ENCODE measurements at regions not wholly inside any gene's neighbourhood (a gene's known extent, or its start where the extent isn't known, plus 50 kb on each side); places are given as distances from the start of the nearest gene placed in this dataset.

DNA sequence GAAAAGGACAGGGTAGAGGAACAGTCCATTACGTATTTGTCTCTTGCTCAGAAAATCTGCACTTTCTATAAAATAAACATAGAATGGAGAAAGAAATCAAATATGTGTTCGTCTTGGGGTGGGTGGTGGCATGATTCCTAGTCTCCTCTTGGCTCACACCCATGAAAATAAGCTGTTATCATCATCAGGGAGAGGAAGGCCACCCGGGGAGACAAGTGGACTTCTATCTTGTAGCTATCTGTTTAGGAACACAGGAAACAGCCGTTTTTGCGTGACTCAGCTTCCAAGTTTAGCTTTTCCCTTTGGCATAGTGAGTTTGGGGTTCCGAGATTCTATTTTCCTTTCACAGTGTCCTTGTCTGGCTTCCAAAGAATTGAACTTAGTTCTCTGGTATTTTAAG is 622.3 kb downstream of the PTPRU start (continued):
- no peak for TF ChIP-seq TCF3 (IDR thresholded peaks at IDR 0.05; ENCODE audit: borderline replicate concordance, insufficient read depth, low read depth, low read length)
- no peak for TF ChIP-seq IKZF1 (conservative IDR thresholded peaks at IDR 0.05)
- TF ChIP-seq, protein P1, sequence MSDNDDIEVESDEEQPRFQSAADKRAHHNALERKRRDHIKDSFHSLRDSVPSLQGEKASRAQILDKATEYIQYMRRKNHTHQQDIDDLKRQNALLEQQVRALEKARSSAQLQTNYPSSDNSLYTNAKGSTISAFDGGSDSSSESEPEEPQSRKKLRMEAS (IDR thresholded peaks at IDR 0.05; ENCODE audit: low read depth, low read length) = no peak
- TF ChIP-seq TCF7 (IDR thresholded peaks at IDR 0.05; ENCODE audit: borderline replicate concordance) = no peak
- TF ChIP-seq, protein P2, sequence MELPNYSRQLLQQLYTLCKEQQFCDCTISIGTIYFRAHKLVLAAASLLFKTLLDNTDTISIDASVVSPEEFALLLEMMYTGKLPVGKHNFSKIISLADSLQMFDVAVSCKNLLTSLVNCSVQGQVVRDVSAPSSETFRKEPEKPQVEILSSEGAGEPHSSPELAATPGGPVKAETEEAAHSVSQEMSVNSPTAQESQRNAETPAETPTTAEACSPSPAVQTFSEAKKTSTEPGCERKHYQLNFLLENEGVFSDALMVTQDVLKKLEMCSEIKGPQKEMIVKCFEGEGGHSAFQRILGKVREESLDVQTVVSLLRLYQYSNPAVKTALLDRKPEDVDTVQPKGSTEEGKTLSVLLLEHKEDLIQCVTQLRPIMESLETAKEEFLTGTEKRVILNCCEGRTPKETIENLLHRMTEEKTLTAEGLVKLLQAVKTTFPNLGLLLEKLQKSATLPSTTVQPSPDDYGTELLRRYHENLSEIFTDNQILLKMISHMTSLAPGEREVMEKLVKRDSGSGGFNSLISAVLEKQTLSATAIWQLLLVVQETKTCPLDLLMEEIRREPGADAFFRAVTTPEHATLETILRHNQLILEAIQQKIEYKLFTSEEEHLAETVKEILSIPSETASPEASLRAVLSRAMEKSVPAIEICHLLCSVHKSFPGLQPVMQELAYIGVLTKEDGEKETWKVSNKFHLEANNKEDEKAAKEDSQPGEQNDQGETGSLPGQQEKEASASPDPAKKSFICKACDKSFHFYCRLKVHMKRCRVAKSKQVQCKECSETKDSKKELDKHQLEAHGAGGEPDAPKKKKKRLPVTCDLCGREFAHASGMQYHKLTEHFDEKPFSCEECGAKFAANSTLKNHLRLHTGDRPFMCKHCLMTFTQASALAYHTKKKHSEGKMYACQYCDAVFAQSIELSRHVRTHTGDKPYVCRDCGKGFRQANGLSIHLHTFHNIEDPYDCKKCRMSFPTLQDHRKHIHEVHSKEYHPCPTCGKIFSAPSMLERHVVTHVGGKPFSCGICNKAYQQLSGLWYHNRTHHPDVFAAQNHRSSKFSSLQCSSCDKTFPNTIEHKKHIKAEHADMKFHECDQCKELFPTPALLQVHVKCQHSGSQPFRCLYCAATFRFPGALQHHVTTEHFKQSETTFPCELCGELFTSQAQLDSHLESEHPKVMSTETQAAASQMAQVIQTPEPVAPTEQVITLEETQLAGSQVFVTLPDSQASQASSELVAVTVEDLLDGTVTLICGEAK (IDR thresholded peaks at IDR 0.05; ENCODE audit: borderline replicate concordance) = no peak
- TF ChIP-seq CHD4 (IDR thresholded peaks at IDR 0.05) = no peak
- no peak for TF ChIP-seq RB1 (IDR thresholded peaks at IDR 0.05; ENCODE audit: borderline replicate concordance)
- no peak for TF ChIP-seq BACH1 (IDR thresholded peaks at IDR 0.05; ENCODE audit: borderline replicate concordance)
- TF ChIP-seq JUNB (IDR thresholded peaks at IDR 0.05) = no peak
- TF ChIP-seq YY1 (IDR thresholded peaks at IDR 0.05; ENCODE audit: low read depth, low read length) = no peak
- TF ChIP-seq NFIC (IDR thresholded peaks at IDR 0.05; ENCODE audit: low read depth, low read length) = no peak
